DOHH2 (cell line): ENCODE measurements at regions not wholly inside any gene's neighbourhood (a gene's known extent, or its start where the extent isn't known, plus 50 kb on each side); places are given as distances from the start of the nearest gene placed in this dataset.

Experiments
- H3F3A ChIP-seq: fragments of 200-600 bp; sonication (generic), shearing (Covaris generic); 2 replicates; pipeline ENCODE4 v1.6.0; 2016; ENCODE audit warnings: antibody characterized with exemption, mild to moderate bottlenecking; ENCODE audit not compliant: control insufficient read depth, insufficient read depth
- H3K27ac ChIP-seq: fragments of 200-600 bp; sonication (generic); 2 replicates; pipeline ENCODE4 v1.5.1; 2014; ENCODE audit warnings: low read depth, mild to moderate bottlenecking, low read length, moderate library complexity
- H3K27me3 ChIP-seq: fragments of 200-600 bp; sonication (generic); 2 replicates; pipeline ENCODE4 v1.6.1; 2014; ENCODE audit warnings: mild to moderate bottlenecking, low read length, mixed read lengths; ENCODE audit not compliant: control insufficient read depth
- H3K36me3 ChIP-seq: fragments of 200-600 bp; sonication (generic); 2 replicates; pipeline ENCODE4 v1.6.1; 2014; ENCODE audit warnings: mild to moderate bottlenecking, low read length, moderate library complexity, mixed read lengths; ENCODE audit not compliant: control insufficient read depth
- H3K4me1 ChIP-seq: fragments of 200-600 bp; sonication (generic); 2 replicates; pipeline ENCODE4 v1.6.1; 2014; ENCODE audit warnings: mild to moderate bottlenecking, low read length, mixed read lengths; ENCODE audit not compliant: control insufficient read depth
- H3K4me2 ChIP-seq: fragments of 200-600 bp; sonication (generic); 2 replicates; pipeline ENCODE4 v1.6.0; 2014; ENCODE audit warnings: mild to moderate bottlenecking, low read length, moderate library complexity
- H3K4me3 ChIP-seq: fragments of 200-600 bp; sonication (generic); 2 replicates; pipeline ENCODE4 v1.5.1; 2014; ENCODE audit warnings: mild to moderate bottlenecking, low read length, mixed read lengths
- H3K79me2 ChIP-seq: fragments of 200-600 bp; sonication (generic); 2 replicates; pipeline ENCODE4 v1.6.1; 2014; ENCODE audit warnings: mild to moderate bottlenecking, low read length, mixed read lengths; ENCODE audit not compliant: control insufficient read depth
- H3K9me2 ChIP-seq: fragments of 200-600 bp; sonication (generic); replicated peaks from 2 replicates; pipeline ENCODE4 v1.6.1; 2014; ENCODE audit warnings: mild to moderate bottlenecking, low read length, mixed read lengths; ENCODE audit not compliant: control insufficient read depth
- H3K9me3 ChIP-seq: fragments of 200-600 bp; sonication (generic); 2 replicates; pipeline ENCODE4 v1.6.1; 2014; ENCODE audit warnings: antibody characterized with exemption, low read length, mixed read lengths; ENCODE audit not compliant: control insufficient read depth, insufficient read depth
- H4K20me1 ChIP-seq: fragments of 200-600 bp; sonication (generic); 2 replicates; pipeline ENCODE4 v1.6.0; 2014; ENCODE audit warnings: low read depth, mild to moderate bottlenecking, antibody characterized with exemption, low read length, moderate library complexity; ENCODE audit not compliant: control insufficient read depth, insufficient read depth
- CTCF ChIP-seq: fragments of 200-600 bp; sonication (generic); IDR thresholded peaks from one replicate; pipeline ENCODE4 v1.5.1; 2014; ENCODE audit warnings: antibody characterized with exemption, mild to moderate bottlenecking, low read depth, low read length; ENCODE audit not compliant: poor library complexity, severe bottlenecking
- EZH2phosphoT487 ChIP-seq: fragments of 200-600 bp; sonication (generic); IDR thresholded peaks from 2 replicates; pipeline ENCODE4 v1.6.1; 2017; ENCODE audit warnings: borderline replicate concordance, mild to moderate bottlenecking, antibody characterized with exemption, low read length, moderate library complexity, mixed read lengths

DNA sequence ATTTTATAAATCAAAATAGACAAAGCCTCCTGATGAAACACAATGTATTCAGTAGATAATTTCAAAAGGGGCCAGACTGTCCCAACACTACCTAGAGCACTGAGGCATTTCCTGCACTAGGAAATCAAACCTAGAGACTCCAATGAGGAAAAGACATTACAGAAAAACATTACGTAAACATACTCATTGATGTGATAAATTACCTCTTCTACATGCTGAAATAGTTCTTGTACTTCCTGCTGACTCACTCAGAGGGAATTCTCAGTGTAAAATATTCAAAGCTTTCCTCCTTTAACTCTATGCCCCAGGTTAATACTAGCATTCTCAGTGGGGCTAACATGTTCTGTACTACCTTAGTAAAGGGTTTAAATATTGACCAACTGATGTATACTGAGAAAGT, 178.0 kb downstream of the ESM1 start:
- H3F3A ChIP-seq = no peaks in the 10 kb centered on the region
- H3K9me2 ChIP-seq = no peaks in the 10 kb centered on the region
- no peak overlapping the region for H3K4me3 ChIP-seq
- H3K4me2 ChIP-seq = no peak overlapping the region
- no peak overlapping the region for H3K27ac ChIP-seq
- no peaks in the 10 kb centered on the region for H3K79me2 ChIP-seq
- no peaks in the 10 kb centered on the region for H3K36me3 ChIP-seq
- H3K4me1 ChIP-seq = no peaks in the 10 kb centered on the region
- no peaks in the 10 kb centered on the region for H3K9me3 ChIP-seq
- H4K20me1 ChIP-seq = no peaks in the 10 kb centered on the region
- no peaks in the 10 kb centered on the region for H3K27me3 ChIP-seq
- TF ChIP-seq CTCF = no peak
- TF ChIP-seq EZH2phosphoT487 = no peak

- Histone ChIP-seq H3K27ac (no peak overlapping the region), H3K79me2 (no peaks in the 10 kb centered on the region), H3K4me2 (no peak overlapping the region), H3K4me1 (no peaks in the 10 kb centered on the region), H3K36me3 (no peaks in the 10 kb centered on the region), H4K20me1 (no peaks in the 10 kb centered on the region), H3K9me3 (no peaks in the 10 kb centered on the region), H3F3A (no peaks in the 10 kb centered on the region), H3K9me2 (no peaks in the 10 kb centered on the region), H3K27me3 (no peaks in the 10 kb centered on the region), H3K4me3 (no peak overlapping the region)
- TF ChIP-seq EZH2phosphoT487 (no peak), CTCF (no peak)
Observed at GRCh38 chr5:54804521-54804920, 180.9 kb downstream of the ESM1 start.

DNA sequence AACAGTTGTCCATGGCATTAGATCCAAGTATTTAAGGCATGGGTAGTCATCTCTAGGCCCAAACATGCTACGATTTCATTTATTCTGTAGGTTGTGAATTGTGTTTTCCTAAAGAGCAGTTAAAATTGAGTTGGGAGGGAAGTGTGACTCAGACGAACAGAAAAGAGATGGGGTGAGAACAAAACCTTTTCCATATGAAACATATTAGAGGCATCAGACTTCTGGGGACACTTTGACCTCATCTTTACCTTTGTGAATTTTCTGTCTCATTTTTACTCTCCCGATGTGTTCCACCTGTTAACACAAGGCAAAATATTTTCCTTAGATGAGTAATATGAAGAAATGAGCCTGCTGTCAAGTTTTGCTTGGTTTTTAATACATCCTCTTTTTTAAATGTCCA, 181.3 kb downstream of the ESM1 start:
- TF ChIP-seq CTCF = no peak
- no peaks in the 10 kb centered on the region for H3K36me3 ChIP-seq
- H4K20me1 ChIP-seq = no peaks in the 10 kb centered on the region
- H3K4me3 ChIP-seq = no peak overlapping the region
- no peaks in the 10 kb centered on the region for H3K79me2 ChIP-seq
- H3K9me3 ChIP-seq = no peaks in the 10 kb centered on the region
- H3K9me2 ChIP-seq = no peaks in the 10 kb centered on the region
- no peak overlapping the region for H3K27ac ChIP-seq
- H3F3A ChIP-seq = no peaks in the 10 kb centered on the region
- no peaks in the 10 kb centered on the region for H3K4me1 ChIP-seq
- H3K27me3 ChIP-seq = no peaks in the 10 kb centered on the region
- H3K4me2 ChIP-seq = no peak overlapping the region

GRCh38 chr5:54803471-54804011, 181.9 kb downstream of the ESM1 start:
- Histone ChIP-seq H3K27ac (no peak overlapping the region), H3K9me2 (no peaks in the 10 kb centered on the region), H3K27me3 (no peaks in the 10 kb centered on the region), H4K20me1 (no peaks in the 10 kb centered on the region), H3K4me3 (no peak overlapping the region), H3K4me1 (no peaks in the 10 kb centered on the region), H3K9me3 (no peaks in the 10 kb centered on the region), H3F3A (no peaks in the 10 kb centered on the region), H3K36me3 (no peaks in the 10 kb centered on the region), H3K4me2 (no peak overlapping the region), H3K79me2 (no peaks in the 10 kb centered on the region)
- no peak for TF ChIP-seq CTCF
- TF ChIP-seq EZH2phosphoT487 = no peak
